CD14-positive monocyte (primary cell): ENCODE measurements at regions not wholly inside any gene's neighbourhood (a gene's known extent, or its start where the extent isn't known, plus 50 kb on each side); places are given as distances from the start of the nearest gene placed in this dataset.

Experiments
- DNase-seq, 3 donors: peaks; one replicate each; pipeline ENCODE4 v3.0.0-alpha.2; 2011 to 2022
- H2AFZ ChIP-seq: 2 replicates; pipeline ENCODE4 v1.6.0; 2012; ENCODE audit warnings: mild to moderate bottlenecking, low read depth, low read length, inconsistent platforms; ENCODE audit not compliant: insufficient read depth, poor library complexity, severe bottlenecking
- H3K27ac ChIP-seq, 2 donors: 1 replicate in 1 of 2; 2 replicates in 1 of 2; pipeline ENCODE4 v1.5.1; 2012 to 2013; ENCODE audit warnings: low read length in 2 of 2, control low read depth in 1 of 2, inconsistent platforms in 1 of 2, low read depth in 1 of 2, mild to moderate bottlenecking in 1 of 2
- H3K27me3 ChIP-seq, 2 donors: one replicate each; pipeline versions ENCODE4 v1.6.0 to v1.6.1; 2011 to 2013; ENCODE audit warnings: low read length in 2 of 2; ENCODE audit not compliant: control insufficient read depth in 2 of 2, insufficient read depth in 2 of 2
- H3K36me3 ChIP-seq, 2 donors: replicated peaks in 1 of 2; 1 replicate in 1 of 2; 2 replicates in 1 of 2; pipeline versions ENCODE4 v1.5.1 to v1.6.1; 2012 to 2013; ENCODE audit warnings: low read length in 2 of 2, control low read depth in 1 of 2, inconsistent platforms in 1 of 2, mild to moderate bottlenecking in 1 of 2; ENCODE audit not compliant: insufficient read depth in 2 of 2, control insufficient read depth in 1 of 2
- H3K4me1 ChIP-seq, 2 donors: 1 replicate in 1 of 2; 2 replicates in 1 of 2; pipeline versions ENCODE4 v1.5.1 to v1.6.1; 2012 to 2013; ENCODE audit warnings: low read length in 2 of 2, control low read depth in 1 of 2, inconsistent platforms in 1 of 2, mild to moderate bottlenecking in 1 of 2, moderate library complexity in 1 of 2; ENCODE audit not compliant: insufficient read depth in 2 of 2, control insufficient read depth in 1 of 2
- H3K4me2 ChIP-seq: replicated peaks from 2 replicates; pipeline ENCODE3; 2012; ENCODE audit warnings: low read length, moderate library complexity, mild to moderate bottlenecking; ENCODE audit not compliant: poor library complexity, severe bottlenecking; ENCODE audit errors: extremely low read depth
- H3K4me3 ChIP-seq, 3 experiments: fragments of 200-600 bp in 1 of 3; sonication (generic) in 1 of 3; replicated peaks in 1 of 3; 1 replicate in 2 of 3; 2 replicates in 1 of 3; pipeline ENCODE4 v1.5.1; 2011 to 2013; ENCODE audit warnings: low read length in 3 of 3, mild to moderate bottlenecking in 3 of 3, control low read depth in 2 of 3, low read depth in 2 of 3, inconsistent platforms in 1 of 3, moderate library complexity in 1 of 3
- H3K79me2 ChIP-seq: 2 replicates; pipeline ENCODE4 v1.6.0; 2012; ENCODE audit warnings: mild to moderate bottlenecking, control low read depth, inconsistent platforms, low read length, moderate library complexity; ENCODE audit not compliant: insufficient read depth
- H3K9ac ChIP-seq: 2 replicates; pipeline ENCODE4 v1.6.0; 2017; ENCODE audit warnings: low read length, mild to moderate bottlenecking; ENCODE audit not compliant: insufficient read depth, poor library complexity, severe bottlenecking
- H3K9me3 ChIP-seq, 2 donors: replicated peaks in 1 of 2; 1 replicate in 1 of 2; 2 replicates in 1 of 2; pipeline versions ENCODE4 v1.5.1 to v1.6.1; 2012 to 2013; ENCODE audit warnings: low read length in 2 of 2, control low read depth in 1 of 2; ENCODE audit not compliant: control insufficient read depth in 1 of 2, insufficient read depth in 1 of 2
- H4K20me1 ChIP-seq: 2 replicates; pipeline ENCODE4 v1.6.0; 2012; ENCODE audit warnings: mild to moderate bottlenecking, low read length, control low read depth, moderate library complexity; ENCODE audit not compliant: insufficient read depth
- H3K27ac Mint-ChIP-seq, 7 donors: one replicate each; pipeline ENCODE4 v1.8.0; 2020; ENCODE audit warnings: mild to moderate bottlenecking in 7 of 7, mixed read lengths in 7 of 7, moderate library complexity in 6 of 7, inconsistent platforms in 2 of 7
- H3K27me3 Mint-ChIP-seq, 3 donors: one replicate each; pipeline ENCODE4 v1.8.0; 2021 to 2022; ENCODE audit warnings: low read depth in 3 of 3, mild to moderate bottlenecking in 3 of 3, mixed read lengths in 3 of 3, moderate library complexity in 3 of 3, inconsistent platforms in 1 of 3
- H3K36me3 Mint-ChIP-seq, 2 donors: one replicate each; pipeline ENCODE4 v1.8.0; 2020; ENCODE audit warnings: mixed read lengths in 2 of 2, inconsistent platforms in 1 of 2, mild to moderate bottlenecking in 1 of 2
- H3K4me1 Mint-ChIP-seq: one replicate; pipeline ENCODE4 v1.8.0; 2020; ENCODE audit warnings: mild to moderate bottlenecking, mixed read lengths
- H3K4me3 Mint-ChIP-seq, 2 donors: one replicate each; pipeline ENCODE4 v1.8.0; 2020; ENCODE audit warnings: mild to moderate bottlenecking in 2 of 2, mixed read lengths in 2 of 2, moderate library complexity in 1 of 2
- H3K9me3 Mint-ChIP-seq, 7 donors: one replicate each; pipeline ENCODE4 v1.8.0; 2020 to 2022; ENCODE audit warnings: mixed read lengths in 7 of 7, mild to moderate bottlenecking in 6 of 7, moderate library complexity in 6 of 7, inconsistent platforms in 2 of 7
- CTCF ChIP-seq: fragments of 200-600 bp; IDR thresholded peaks from one replicate; pipeline ENCODE4 v1.8.0; 2022; ENCODE audit warnings: antibody characterized with exemption, mild to moderate bottlenecking
- WGBS: methylation state at CpG from one replicate; pipeline ENCODE4 v1.1.5; 2013; ENCODE audit warnings: missing lambda C conversion rate; ENCODE audit not compliant: insufficient coverage; 5-methylcytosine and 5-hydroxymethylcytosine counted together
- intact Hi-C, 2 donors: fragments of 100-400 bp; cut with micrococcal nuclease; formaldehyde crosslinking; loops; one replicate each; pipeline versions ENCODE4 v1.15.0 to v1.15.1; 2023

- no peaks in the 10 kb centered on the region for H3K36me3 ChIP-seq
- intact Hi-C loops = no loop called here
- no peak for TF ChIP-seq CTCF
- no peaks in the 10 kb centered on the region for H3K79me2 ChIP-seq
- H3K27ac Mint-ChIP-seq = no peak overlapping the region
- H3K9me3 Mint-ChIP-seq = peaks cover 0 to 11% (median 3%) of the 10 kb centered on the region in 7 donors
- no peaks in the 10 kb centered on the region for H4K20me1 ChIP-seq
- H3K27me3 ChIP-seq = no peaks in the 10 kb centered on the region
- H3K4me1 Mint-ChIP-seq = no peaks in the 10 kb centered on the region
- H2AFZ ChIP-seq = no peak overlapping the region
- no peak overlapping the region for H3K4me3 Mint-ChIP-seq
- H3K36me3 Mint-ChIP-seq = no peaks in the 10 kb centered on the region
- H3K9ac ChIP-seq = no peak overlapping the region
- no peak for DNase-seq
- no peak overlapping the region for H3K27ac ChIP-seq
- no peak overlapping the region for H3K4me2 ChIP-seq
- no peaks in the 10 kb centered on the region for H3K4me1 ChIP-seq
- no peaks in the 10 kb centered on the region for H3K9me3 ChIP-seq
- H3K4me3 ChIP-seq = no peak overlapping the region
- WGBS = 83% methylated on average over 1 of the region's 6 CpGs
- H3K27me3 Mint-ChIP-seq = peaks cover 0 to 5% (median 0%) of the 10 kb centered on the region in 3 donors
These were observed 215.1 kb downstream of the S1PR1 start for GRCh38 chr1:101451888-101452287.

GRCh38 chr1:101452825-101453224, 216.0 kb downstream of the S1PR1 start:
- Mint-ChIP-seq H3K27ac (no peak overlapping the region), H3K36me3 (no peaks in the 10 kb centered on the region), H3K9me3 (peaks cover 0 to 11% (median 3%) of the 10 kb centered on the region in 7 donors), H3K27me3 (peaks cover 0 to 5% (median 0%) of the 10 kb centered on the region in 3 donors), H3K4me1 (no peaks in the 10 kb centered on the region), H3K4me3 (no peak overlapping the region)
- Histone ChIP-seq H3K27ac (no peak overlapping the region), H3K4me1 (no peaks in the 10 kb centered on the region), H3K27me3 (no peaks in the 10 kb centered on the region), H3K4me2 (no peak overlapping the region), H4K20me1 (no peaks in the 10 kb centered on the region), H3K9me3 (no peaks in the 10 kb centered on the region), H2AFZ (no peak overlapping the region), H3K9ac (no peak overlapping the region), H3K4me3 (no peak overlapping the region), H3K79me2 (no peaks in the 10 kb centered on the region), H3K36me3 (no peaks in the 10 kb centered on the region)
- 88% methylated on average over 12 of the region's 12 CpGs for WGBS
- no peak for TF ChIP-seq CTCF
- DNase-seq = no peak
- intact Hi-C loops = no loop called here
